GM18502 (cell line): ENCODE measurements at regions not wholly inside any gene's neighbourhood (a gene's known extent, or its start where the extent isn't known, plus 50 kb on each side); places are given as distances from the start of the nearest gene placed in this dataset.
"Not testable (repeated sequence)": the region's sequence is repeated elsewhere in the genome, so short reads cannot be mapped to it uniquely, and the experiment has no call there.

Source experiments
- ATAC-seq: cut with Tn5 transposase; IDR thresholded peaks from one replicate; pipeline ENCODE4 v1.9.1; 2021; ENCODE audit warnings: mild to moderate bottlenecking; ENCODE audit not compliant: unreplicated experiment, poor library complexity

DNA sequence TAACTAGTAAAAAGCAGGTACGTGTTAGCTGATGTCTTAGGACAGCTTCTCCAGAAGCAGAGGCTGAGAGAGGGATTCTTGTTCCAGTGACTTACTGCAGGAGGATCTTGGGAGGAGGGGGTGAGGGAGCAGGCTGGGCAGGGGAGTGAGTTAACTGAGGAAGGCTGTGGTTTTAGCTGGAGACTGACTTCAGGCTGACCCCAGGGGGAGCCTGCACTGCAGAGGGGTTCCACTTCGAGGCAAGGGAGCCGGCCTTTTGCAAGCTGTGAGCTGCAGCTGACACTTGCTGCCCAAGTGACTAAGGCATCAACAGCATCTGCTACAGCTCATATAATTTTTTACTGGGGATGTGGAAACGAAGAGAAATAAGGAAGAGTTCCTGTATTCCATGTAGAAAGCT is 50.4 kb upstream of the SOD1 start:
- no peak for ATAC-seq

- ATAC-seq: no peak
Observed at GRCh38 chr21:31607791-31608190, 51.7 kb upstream of the SOD1 start.

DNA sequence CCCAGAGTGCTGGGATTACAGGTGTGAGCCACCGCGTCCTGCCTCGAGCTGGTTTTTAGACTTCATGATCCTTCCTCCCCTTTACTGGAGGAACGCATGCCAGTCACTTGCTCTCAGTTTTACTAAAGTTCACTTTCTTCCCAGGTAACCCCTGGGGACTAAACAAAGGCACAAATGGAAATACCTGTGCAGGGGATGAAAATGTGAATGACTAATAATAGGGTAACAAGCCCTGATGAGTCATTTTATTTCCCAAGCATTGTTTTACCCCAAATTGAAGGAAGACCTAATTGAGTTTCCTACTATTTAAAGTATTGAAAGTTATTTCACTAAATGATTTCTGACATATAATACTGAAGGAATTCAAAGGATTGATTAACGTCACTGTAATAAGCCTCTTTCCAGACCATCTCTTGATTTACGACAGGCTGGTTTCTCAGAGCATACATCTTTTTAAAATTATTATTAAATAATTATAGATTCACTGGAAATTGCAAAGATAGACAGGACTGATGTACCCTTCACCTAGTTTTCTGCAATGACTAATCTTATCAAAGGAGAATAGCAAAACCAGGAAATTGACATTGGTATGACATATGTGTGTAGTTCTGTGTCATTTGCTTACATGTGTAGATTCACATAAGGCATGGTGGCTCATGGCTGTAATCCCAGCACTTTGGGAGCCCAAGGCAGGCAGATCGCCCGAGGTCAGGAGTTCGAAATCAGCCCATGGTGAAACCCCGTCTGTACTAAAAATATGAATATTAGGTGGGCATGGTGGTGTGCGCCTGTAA is 53.2 kb upstream of the SOD1 start:
- no peak for ATAC-seq

- peak; percentile 78 for ATAC-seq
Observed at GRCh38 chr21:31604591-31605190, 54.8 kb upstream of the SOD1 start.

DNA sequence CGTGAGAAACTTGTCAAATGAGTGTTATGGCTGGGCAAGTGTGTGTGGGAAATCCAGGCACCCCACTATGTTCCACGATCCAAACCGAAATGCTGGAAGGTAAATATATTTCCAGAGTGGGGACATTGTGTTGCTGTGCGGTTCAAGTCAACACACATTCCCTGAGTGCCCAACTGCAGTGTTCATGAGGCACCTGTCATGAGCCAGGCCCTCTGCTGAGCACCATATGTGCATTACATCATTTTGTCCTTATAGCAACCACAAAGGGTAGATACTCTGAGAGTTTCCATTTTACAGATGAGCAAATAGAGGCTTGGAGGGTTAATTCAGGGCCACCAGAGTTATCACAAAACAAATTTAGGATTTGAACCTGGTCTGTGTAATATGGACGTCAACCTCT is 59.9 kb upstream of the SOD1 start:
- no peak for ATAC-seq

DNA sequence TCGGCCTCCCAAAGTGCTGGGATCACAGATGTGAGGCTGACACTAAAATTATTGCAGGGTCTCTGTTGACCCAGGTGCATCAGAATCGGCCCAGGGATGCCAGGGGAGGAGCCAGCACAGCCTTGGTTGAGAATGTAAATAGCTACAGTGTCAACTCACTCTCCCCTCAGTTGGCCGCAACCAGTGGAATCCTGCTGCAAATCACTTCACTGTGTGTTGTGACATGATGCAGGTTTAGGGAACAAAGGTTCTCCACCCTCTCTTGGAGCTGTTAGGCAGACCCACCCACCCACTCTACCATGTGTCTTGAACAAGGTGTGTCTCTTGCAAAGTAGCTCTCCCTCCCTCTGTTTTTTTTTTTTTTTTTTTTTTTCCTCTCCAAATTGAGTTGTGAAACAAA is 60.5 kb upstream of the SOD1 start:
- ATAC-seq: no peak

- no peak for ATAC-seq
Observed at GRCh38 chr21:31597683-31598082, 61.8 kb upstream of the SOD1 start.

DNA sequence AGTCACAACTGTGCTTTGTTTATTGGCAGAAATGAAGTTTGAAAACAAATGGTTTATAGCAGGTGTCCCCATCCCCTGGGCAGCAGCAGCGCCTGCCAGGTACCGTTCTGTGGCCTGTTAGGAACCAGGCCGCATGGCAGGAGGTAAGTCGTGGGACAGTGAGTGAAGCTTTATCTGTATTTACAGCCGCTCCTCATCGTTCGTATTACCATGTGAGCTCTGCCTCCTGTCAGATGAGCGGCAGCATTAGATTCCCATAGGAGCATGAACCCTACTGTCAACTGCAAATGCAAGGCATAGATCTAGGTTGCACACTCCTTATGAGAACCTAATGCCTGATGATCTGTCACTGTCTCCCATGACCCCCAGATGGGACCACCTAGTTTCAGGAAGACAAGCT is 63.4 kb upstream of the SOD1 start:
- ATAC-seq: no peak

GRCh38 chr21:31594726-31595125 is 64.8 kb upstream of the SOD1 start:
- ATAC-seq: no peak

DNA sequence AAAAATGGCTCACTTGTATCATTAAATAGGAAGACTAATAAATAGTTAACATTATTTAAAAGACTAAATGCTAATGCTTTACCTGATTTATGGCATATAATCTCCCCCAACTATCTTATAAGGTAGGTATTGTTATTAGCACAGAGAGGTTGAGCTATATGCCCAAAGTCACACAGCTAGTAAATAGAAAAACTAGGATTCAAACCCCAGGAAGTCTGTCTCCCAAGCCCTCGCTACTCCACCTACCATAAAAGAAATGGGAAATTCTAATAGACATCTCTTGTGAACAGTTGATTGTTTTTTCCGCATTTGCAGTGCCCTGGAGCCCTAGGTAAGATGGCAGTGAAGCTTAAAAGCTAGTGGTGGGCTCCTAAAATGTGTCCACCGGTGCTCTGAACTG is 65.2 kb upstream of the SOD1 start:
- no peak for ATAC-seq

- no peak for ATAC-seq
Observed at GRCh38 chr21:31592963-31593560, 66.4 kb upstream of the SOD1 start.

- ATAC-seq: no peak
Observed at GRCh38 chr21:31592516-31592915, 67.0 kb upstream of the SOD1 start.

DNA sequence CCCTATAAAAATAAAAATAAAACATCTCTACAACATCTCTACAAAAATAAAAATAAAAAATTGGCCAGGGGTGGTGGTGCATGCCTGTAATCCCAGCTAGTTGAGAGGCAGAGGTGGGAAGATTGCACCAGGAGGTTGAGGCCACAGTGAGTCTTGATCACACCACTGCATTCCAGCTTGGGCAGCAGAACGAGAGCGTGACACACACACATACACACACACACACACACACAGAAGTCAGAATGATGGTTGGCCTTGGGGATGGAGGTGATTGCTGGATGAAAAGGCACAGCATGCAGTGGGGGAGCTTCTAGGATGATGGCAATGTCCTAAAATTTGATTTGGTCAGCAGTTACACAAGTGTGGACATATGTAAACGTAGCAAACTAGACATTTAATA is 69.7 kb upstream of the SOD1 start:
- ATAC-seq: no peak

GRCh38 chr21:31586118-31586517 is 73.4 kb upstream of the SOD1 start:
- no peak for ATAC-seq

- not testable (repeated sequence) for ATAC-seq
Observed at GRCh38 chr21:31583937-31584336, 75.6 kb upstream of the SOD1 start.

DNA sequence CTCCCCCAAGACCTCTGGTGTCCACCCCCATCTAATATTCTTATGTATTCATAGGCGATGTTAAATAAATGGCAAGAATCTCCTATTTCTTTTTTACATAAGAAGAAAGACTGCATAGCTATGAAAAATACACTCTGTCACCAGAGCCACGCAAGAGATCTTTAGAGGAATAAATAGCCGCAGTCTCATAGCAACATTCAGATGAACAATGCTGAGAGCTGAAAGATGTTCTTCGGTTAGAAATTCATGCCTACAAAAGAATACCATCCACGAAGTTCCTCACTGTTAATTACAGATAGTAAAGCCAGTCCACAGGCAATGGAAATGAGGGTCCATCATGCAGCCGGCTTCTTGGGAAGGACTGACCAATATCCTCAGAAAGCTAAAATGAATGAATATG is 76.0 kb upstream of the SOD1 start:
- no peak for ATAC-seq

DNA sequence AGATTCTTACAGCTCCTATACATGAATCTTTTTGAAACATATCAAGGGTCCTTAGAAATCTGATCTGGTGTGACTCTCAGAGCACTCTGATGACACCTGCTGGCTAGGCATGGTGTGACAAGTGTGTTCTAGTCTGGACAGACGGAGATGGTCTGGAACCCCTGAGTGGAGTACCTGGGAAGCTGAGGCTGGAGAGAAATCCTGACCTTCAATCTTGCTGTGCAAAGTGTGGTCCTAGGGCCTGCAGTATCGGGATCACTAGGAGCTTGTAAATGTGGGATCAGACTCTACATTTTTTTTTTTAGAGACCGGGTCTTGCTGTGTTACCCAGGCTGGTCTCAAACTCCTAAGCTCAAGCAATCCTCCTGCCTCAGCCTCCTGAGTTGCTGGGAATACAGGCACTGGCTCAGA is 78.6 kb upstream of the SOD1 start:
- peak; percentile 67 for ATAC-seq

GRCh38 chr21:31577271-31577670 is 82.2 kb upstream of the SOD1 start:
- no peak for ATAC-seq

DNA sequence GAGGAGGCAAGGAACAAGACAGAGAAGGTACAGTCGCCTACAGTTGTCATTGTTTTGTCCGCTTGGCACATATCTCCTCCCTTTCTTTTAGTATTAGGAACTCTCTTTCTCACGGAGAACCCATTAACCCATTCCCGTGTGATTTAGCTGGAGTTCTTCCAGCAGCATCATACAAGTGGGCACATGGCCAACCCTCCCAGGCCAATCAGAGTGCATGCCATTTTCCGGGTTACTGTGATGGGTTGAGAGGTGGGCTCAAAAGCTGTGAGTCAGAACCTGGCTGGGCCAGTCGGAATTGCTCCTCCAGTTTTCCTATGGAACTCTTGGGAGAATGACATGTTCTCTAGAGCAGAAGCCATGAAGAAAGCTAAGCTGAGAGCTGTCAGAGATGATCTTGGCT is 83.1 kb upstream of the SOD1 start:
- no peak for ATAC-seq

DNA sequence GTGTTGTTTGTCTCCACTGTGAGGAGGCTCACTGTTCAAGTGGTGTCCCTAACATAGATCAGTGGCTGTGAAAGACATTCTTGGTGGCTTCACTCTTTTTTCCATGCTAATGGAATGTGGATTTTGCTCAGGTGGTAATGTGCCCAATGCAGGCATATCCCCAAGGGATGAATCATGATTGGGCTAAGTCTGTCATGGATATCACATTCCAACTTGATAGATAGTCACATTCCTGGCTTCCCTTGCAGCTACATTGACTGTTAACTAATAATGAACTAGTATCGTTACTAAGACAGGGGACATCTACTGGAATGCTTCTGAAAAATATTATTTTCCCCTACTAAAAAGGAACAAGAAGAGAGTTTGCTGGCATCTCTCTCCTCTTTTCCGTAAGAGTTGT is 86.3 kb upstream of the SOD1 start:
- no peak for ATAC-seq

GRCh38 chr21:31571879-31572278 is 87.6 kb upstream of the SOD1 start:
- no peak for ATAC-seq
